ENCODE measurements at regions not wholly inside any gene's neighbourhood (a gene's known extent, or its start where the extent isn't known, plus 50 kb on each side); places are given as distances from the start of the nearest gene placed in this dataset.

DNA sequence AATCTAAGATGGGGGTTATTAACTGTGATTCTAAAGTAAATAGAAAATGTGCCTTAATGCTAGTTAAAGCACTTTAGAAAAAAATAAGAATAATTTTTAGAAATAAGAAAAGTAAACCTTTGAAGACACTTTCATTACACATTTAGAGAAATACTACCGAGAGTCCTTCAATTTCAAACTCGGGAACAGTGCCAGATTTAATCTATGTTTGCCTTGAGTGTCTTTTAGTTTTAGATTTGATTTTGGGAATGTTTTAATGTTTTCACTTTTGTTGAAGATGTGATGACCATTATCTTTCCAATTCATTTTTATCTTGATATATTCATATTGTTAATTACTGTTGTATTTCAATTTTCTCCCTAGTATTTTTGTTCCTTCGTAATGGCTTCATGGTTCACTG, 592.7 kb upstream of the MGMT start:
- DNase-seq, result no peak
- Histone ChIP-seq H3K79me2 (ENCODE audit: low read length) (no peaks in the 10 kb centered on the region), H3K4me2 (ENCODE audit: low read depth, low read length, poor library complexity, severe bottlenecking) (no peak overlapping the region), H2AFZ (ENCODE audit: low read length) (no peak overlapping the region), H3K9me2 (replicated peaks; ENCODE audit: insufficient read depth, low read length) (no peaks in the 10 kb centered on the region), H3K9me3 (ENCODE audit: low read length) (no peaks in the 10 kb centered on the region), H3K9ac (ENCODE audit: low read length) (no peak overlapping the region), H4K20me1 (ENCODE audit: insufficient read depth, low read depth, low read length) (no peaks in the 10 kb centered on the region), H3K36me3 (ENCODE audit: insufficient read depth, low read length) (no peaks in the 10 kb centered on the region), H3K27ac (ENCODE audit: low read length) (no peak overlapping the region), H3K4me1 (ENCODE audit: low read length) (no peaks in the 10 kb centered on the region), H3K27me3 (ENCODE audit: low read length) (no peaks in the 10 kb centered on the region), H3K4me3 (ENCODE audit: low read length) (no peak overlapping the region)

DNA sequence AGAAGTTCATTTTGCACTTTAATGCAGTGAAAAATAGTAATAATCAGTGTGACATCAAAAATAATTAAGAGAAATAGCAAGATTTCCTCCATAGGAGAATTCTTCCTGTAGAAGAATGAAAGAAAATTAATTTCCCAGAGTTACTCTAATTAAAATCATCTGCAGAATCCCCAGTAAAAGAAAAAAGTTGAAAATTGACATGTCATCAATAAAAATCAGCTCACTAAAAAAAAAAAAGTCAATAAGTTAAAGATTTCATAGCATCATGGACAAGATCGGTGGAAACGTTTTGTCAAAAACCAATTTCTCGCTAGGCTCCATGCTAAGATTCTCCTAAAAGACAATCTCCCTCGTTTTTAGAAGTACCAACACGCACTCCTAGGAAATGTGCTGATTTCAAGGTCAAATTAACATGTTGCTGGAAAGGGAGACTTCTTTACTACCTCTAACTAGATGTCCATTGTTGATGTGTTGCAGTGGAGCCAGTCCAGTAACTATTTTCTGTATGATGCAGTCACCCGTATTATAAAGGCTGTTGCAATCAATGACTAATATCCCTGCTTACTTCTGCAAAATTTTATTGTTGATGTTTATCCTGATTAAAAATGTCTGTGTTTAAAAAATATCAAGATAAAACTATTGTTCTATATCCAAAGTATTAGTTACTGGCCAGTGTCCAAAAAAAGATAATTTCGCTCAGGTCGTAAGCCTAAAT, 591.9 kb upstream of the MGMT start:
- no peaks in the 10 kb centered on the region for H3K4me1 ChIP-seq (ENCODE audit: low read length)
- H3K27ac ChIP-seq (ENCODE audit: low read length), result no peak overlapping the region
- H3K4me3 ChIP-seq (ENCODE audit: low read length), result no peak overlapping the region

GRCh38 chr10:128875956-128876736, 590.9 kb upstream of the MGMT start:
- H3K79me2 ChIP-seq (ENCODE audit: low read length), result no peaks in the 10 kb centered on the region
- H3K9ac ChIP-seq (ENCODE audit: low read length), result no peak overlapping the region
- no peaks in the 10 kb centered on the region for H3K27me3 ChIP-seq (ENCODE audit: low read length)
- H3K36me3 ChIP-seq (ENCODE audit: insufficient read depth, low read length), result no peaks in the 10 kb centered on the region
- H3K27ac ChIP-seq (ENCODE audit: low read length), result no peak overlapping the region
- DNase-seq, result no peak
- no peaks in the 10 kb centered on the region for H4K20me1 ChIP-seq (ENCODE audit: insufficient read depth, low read depth, low read length)
- H3K9me3 ChIP-seq (ENCODE audit: low read length), result no peaks in the 10 kb centered on the region
- no peak overlapping the region for H3K4me3 ChIP-seq (ENCODE audit: low read length)
- H3K4me1 ChIP-seq (ENCODE audit: low read length), result no peaks in the 10 kb centered on the region
- no peak overlapping the region for H3K4me2 ChIP-seq (ENCODE audit: low read depth, low read length, poor library complexity, severe bottlenecking)
- H3K9me2 ChIP-seq (replicated peaks; ENCODE audit: insufficient read depth, low read length), result no peaks in the 10 kb centered on the region
- H2AFZ ChIP-seq (ENCODE audit: low read length), result no peak overlapping the region

More for the DNA sequence above, 591.9 kb upstream of the MGMT start:
- no peaks in the 10 kb centered on the region for H3K27me3 ChIP-seq (ENCODE audit: low read length)
- no peaks in the 10 kb centered on the region for H4K20me1 ChIP-seq (ENCODE audit: insufficient read depth, low read depth, low read length)
- no peaks in the 10 kb centered on the region for H3K9me3 ChIP-seq (ENCODE audit: low read length)
- H3K9ac ChIP-seq (ENCODE audit: low read length), result no peak overlapping the region
- no peaks in the 10 kb centered on the region for H3K9me2 ChIP-seq (replicated peaks; ENCODE audit: insufficient read depth, low read length)
- no peaks in the 10 kb centered on the region for H3K36me3 ChIP-seq (ENCODE audit: insufficient read depth, low read length)
- H2AFZ ChIP-seq (ENCODE audit: low read length), result no peak overlapping the region
- H3K79me2 ChIP-seq (ENCODE audit: low read length), result no peaks in the 10 kb centered on the region
- H3K4me2 ChIP-seq (ENCODE audit: low read depth, low read length, poor library complexity, severe bottlenecking), result no peak overlapping the region
- no peak for DNase-seq

GRCh38 chr10:128877141-128877540, 589.9 kb upstream of the MGMT start:
- no peak overlapping the region for H3K27ac ChIP-seq (ENCODE audit: low read length)
- H3K4me1 ChIP-seq (ENCODE audit: low read length), result no peaks in the 10 kb centered on the region
- no peak overlapping the region for H3K9ac ChIP-seq (ENCODE audit: low read length)
- no peaks in the 10 kb centered on the region for H3K9me2 ChIP-seq (replicated peaks; ENCODE audit: insufficient read depth, low read length)
- no peaks in the 10 kb centered on the region for H3K36me3 ChIP-seq (ENCODE audit: insufficient read depth, low read length)
- H3K79me2 ChIP-seq (ENCODE audit: low read length), result no peaks in the 10 kb centered on the region
- H3K4me2 ChIP-seq (ENCODE audit: low read depth, low read length, poor library complexity, severe bottlenecking), result no peak overlapping the region
- no peaks in the 10 kb centered on the region for H4K20me1 ChIP-seq (ENCODE audit: insufficient read depth, low read depth, low read length)
- no peaks in the 10 kb centered on the region for H3K27me3 ChIP-seq (ENCODE audit: low read length)
- no peak overlapping the region for H3K4me3 ChIP-seq (ENCODE audit: low read length)
- no peak for DNase-seq
- no peak overlapping the region for H2AFZ ChIP-seq (ENCODE audit: low read length)
- no peaks in the 10 kb centered on the region for H3K9me3 ChIP-seq (ENCODE audit: low read length)

DNA sequence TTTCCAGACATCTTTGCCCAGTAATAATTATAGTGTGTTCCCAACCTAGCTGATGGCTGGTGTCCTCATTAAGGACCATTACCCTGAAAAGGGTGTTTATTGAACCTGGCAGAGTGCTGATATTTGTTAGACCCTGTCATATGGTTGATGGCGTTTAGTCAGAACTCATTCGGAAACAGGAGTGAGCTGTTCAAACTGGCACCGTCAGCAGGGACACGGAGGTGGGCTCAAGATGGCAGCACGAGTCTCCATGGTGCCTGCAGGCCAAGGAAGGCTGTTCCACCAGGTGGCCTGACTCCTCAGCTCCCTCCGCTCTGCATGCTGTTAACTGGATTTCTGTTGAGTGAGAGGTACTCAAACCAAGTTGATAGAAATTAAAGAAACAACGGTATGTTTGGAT, 589.1 kb upstream of the MGMT start:
- no peak for DNase-seq
- H3K4me1 ChIP-seq (ENCODE audit: low read length), result no peaks in the 10 kb centered on the region
- no peaks in the 10 kb centered on the region for H4K20me1 ChIP-seq (ENCODE audit: insufficient read depth, low read depth, low read length)
- H3K9me2 ChIP-seq (replicated peaks; ENCODE audit: insufficient read depth, low read length), result no peaks in the 10 kb centered on the region
- no peak overlapping the region for H3K4me3 ChIP-seq (ENCODE audit: low read length)
- H3K4me2 ChIP-seq (ENCODE audit: low read depth, low read length, poor library complexity, severe bottlenecking), result no peak overlapping the region
- H2AFZ ChIP-seq (ENCODE audit: low read length), result no peak overlapping the region
- H3K79me2 ChIP-seq (ENCODE audit: low read length), result no peaks in the 10 kb centered on the region
- no peaks in the 10 kb centered on the region for H3K36me3 ChIP-seq (ENCODE audit: insufficient read depth, low read length)
- H3K9me3 ChIP-seq (ENCODE audit: low read length), result no peaks in the 10 kb centered on the region
- H3K27me3 ChIP-seq (ENCODE audit: low read length), result no peaks in the 10 kb centered on the region
- no peak overlapping the region for H3K9ac ChIP-seq (ENCODE audit: low read length)
- H3K27ac ChIP-seq (ENCODE audit: low read length), result no peak overlapping the region

DNA sequence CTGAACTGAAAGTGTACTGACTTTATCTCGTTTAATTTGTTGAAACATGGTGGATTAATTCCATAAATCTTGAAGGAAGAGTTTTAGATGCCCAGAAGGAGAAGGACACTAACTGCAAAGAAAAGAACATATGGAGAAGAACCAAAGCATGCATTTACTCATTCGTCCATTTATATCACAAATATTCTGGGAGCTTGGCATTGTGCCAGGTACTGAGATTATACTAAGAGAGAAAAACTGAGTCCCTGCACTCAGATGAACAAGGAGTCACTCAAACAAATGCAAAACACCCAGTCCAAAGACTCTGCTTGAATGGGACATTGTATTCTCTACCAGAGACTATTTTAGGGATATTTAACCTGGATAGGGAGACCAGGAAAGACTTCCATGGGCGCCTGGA, 588.0 kb upstream of the MGMT start:
- no peaks in the 10 kb centered on the region for H3K79me2 ChIP-seq (ENCODE audit: low read length)
- H3K4me2 ChIP-seq (ENCODE audit: low read depth, low read length, poor library complexity, severe bottlenecking), result no peak overlapping the region
- H3K27ac ChIP-seq (ENCODE audit: low read length), result no peak overlapping the region
- DNase-seq, result no peak
- H2AFZ ChIP-seq (ENCODE audit: low read length), result no peak overlapping the region
- no peaks in the 10 kb centered on the region for H3K9me2 ChIP-seq (replicated peaks; ENCODE audit: insufficient read depth, low read length)
- no peaks in the 10 kb centered on the region for H3K36me3 ChIP-seq (ENCODE audit: insufficient read depth, low read length)
- H4K20me1 ChIP-seq (ENCODE audit: insufficient read depth, low read depth, low read length), result no peaks in the 10 kb centered on the region
- H3K4me1 ChIP-seq (ENCODE audit: low read length), result no peaks in the 10 kb centered on the region
- no peak overlapping the region for H3K4me3 ChIP-seq (ENCODE audit: low read length)
- H3K27me3 ChIP-seq (ENCODE audit: low read length), result no peaks in the 10 kb centered on the region
- no peaks in the 10 kb centered on the region for H3K9me3 ChIP-seq (ENCODE audit: low read length)
- H3K9ac ChIP-seq (ENCODE audit: low read length), result no peak overlapping the region

GRCh38 chr10:128879441-128880140, 587.5 kb upstream of the MGMT start:
- H3K9me3 ChIP-seq (ENCODE audit: low read length), result no peaks in the 10 kb centered on the region
- no peak overlapping the region for H3K27ac ChIP-seq (ENCODE audit: low read length)
- H3K4me1 ChIP-seq (ENCODE audit: low read length), result no peaks in the 10 kb centered on the region
- H3K4me3 ChIP-seq (ENCODE audit: low read length), result no peak overlapping the region
- no peaks in the 10 kb centered on the region for H3K9me2 ChIP-seq (replicated peaks; ENCODE audit: insufficient read depth, low read length)
- no peaks in the 10 kb centered on the region for H3K36me3 ChIP-seq (ENCODE audit: insufficient read depth, low read length)
- H3K9ac ChIP-seq (ENCODE audit: low read length), result no peak overlapping the region
- no peak overlapping the region for H2AFZ ChIP-seq (ENCODE audit: low read length)
- no peak overlapping the region for H3K4me2 ChIP-seq (ENCODE audit: low read depth, low read length, poor library complexity, severe bottlenecking)
- no peaks in the 10 kb centered on the region for H4K20me1 ChIP-seq (ENCODE audit: insufficient read depth, low read depth, low read length)
- DNase-seq, result no peak
- H3K27me3 ChIP-seq (ENCODE audit: low read length), result no peaks in the 10 kb centered on the region
- H3K79me2 ChIP-seq (ENCODE audit: low read length), result no peaks in the 10 kb centered on the region

- H3K79me2 ChIP-seq (ENCODE audit: low read length), result no peaks in the 10 kb centered on the region
- no peak overlapping the region for H2AFZ ChIP-seq (ENCODE audit: low read length)
- H3K9me3 ChIP-seq (ENCODE audit: low read length), result peaks cover 4% of the 10 kb centered on the region
- DNase-seq, result no peak
- H3K27ac ChIP-seq (ENCODE audit: low read length), result no peak overlapping the region
- no peak overlapping the region for H3K9ac ChIP-seq (ENCODE audit: low read length)
- no peak overlapping the region for H3K4me3 ChIP-seq (ENCODE audit: low read length)
- H4K20me1 ChIP-seq (ENCODE audit: insufficient read depth, low read depth, low read length), result no peaks in the 10 kb centered on the region
- no peak overlapping the region for H3K4me2 ChIP-seq (ENCODE audit: low read depth, low read length, poor library complexity, severe bottlenecking)
- no peaks in the 10 kb centered on the region for H3K27me3 ChIP-seq (ENCODE audit: low read length)
- H3K4me1 ChIP-seq (ENCODE audit: low read length), result no peaks in the 10 kb centered on the region
- no peaks in the 10 kb centered on the region for H3K36me3 ChIP-seq (ENCODE audit: insufficient read depth, low read length)
- H3K9me2 ChIP-seq (replicated peaks; ENCODE audit: insufficient read depth, low read length), result no peaks in the 10 kb centered on the region
These were observed 586.8 kb upstream of the MGMT start for GRCh38 chr10:128880159-128880725.
